Mesendoderm (in vitro differentiated cells): ENCODE measurements at regions not wholly inside any gene's neighbourhood (a gene's known extent, or its start where the extent isn't known, plus 50 kb on each side); places are given as distances from the start of the nearest gene placed in this dataset.

Source experiments
- DNase-seq: peaks from one replicate; pipeline ENCODE4 v3.0.0; 2013
- H2AK5ac ChIP-seq: 2 replicates; pipeline ENCODE4 v1.6.1; 2013; ENCODE audit warnings: low read length, inconsistent platforms
- H2BK120ac ChIP-seq: 2 replicates; pipeline ENCODE4 v1.6.1; 2013; ENCODE audit warnings: low read depth, mild to moderate bottlenecking, low read length, moderate library complexity, mixed read lengths
- H2BK15ac ChIP-seq: replicated peaks from 2 replicates; pipeline ENCODE4 v1.6.1; 2013; ENCODE audit warnings: low read depth, mild to moderate bottlenecking, moderate library complexity
- H2BK5ac ChIP-seq: 2 replicates; pipeline ENCODE4 v1.6.1; 2013; ENCODE audit warnings: low read length, inconsistent platforms
- H3K18ac ChIP-seq: 2 replicates; pipeline ENCODE4 v1.6.1; 2013; ENCODE audit warnings: mild to moderate bottlenecking, low read length, mixed read lengths
- H3K23ac ChIP-seq: one replicate; pipeline ENCODE4 v1.6.1; 2013; ENCODE audit warnings: low read length
- H3K27ac ChIP-seq: 2 replicates; pipeline ENCODE4 v1.5.1; 2013; ENCODE audit warnings: low read depth, mild to moderate bottlenecking, inconsistent platforms, low read length, moderate library complexity
- H3K27me3 ChIP-seq: 2 replicates; pipeline ENCODE4 v1.6.1; 2013; ENCODE audit warnings: low read length, control low read depth, mild to moderate bottlenecking, inconsistent platforms; ENCODE audit not compliant: insufficient read depth, poor library complexity
- H3K36me3 ChIP-seq: 2 replicates; pipeline ENCODE4 v1.6.1; 2013; ENCODE audit warnings: low read length, inconsistent platforms; ENCODE audit not compliant: control insufficient read depth, insufficient read depth
- H3K4ac ChIP-seq: one replicate; pipeline ENCODE4 v1.6.1; 2013; ENCODE audit warnings: low read depth, mild to moderate bottlenecking, low read length, moderate library complexity
- H3K4me1 ChIP-seq: 2 replicates; pipeline ENCODE4 v1.6.1; 2013; ENCODE audit warnings: low read depth, low read length, inconsistent platforms; ENCODE audit not compliant: control insufficient read depth
- H3K4me2 ChIP-seq: 2 replicates; pipeline ENCODE4 v1.6.1; 2013; ENCODE audit warnings: low read length
- H3K4me3 ChIP-seq: 2 replicates; pipeline ENCODE4 v1.5.1; 2013; ENCODE audit warnings: mild to moderate bottlenecking, low read length
- H3K56ac ChIP-seq: one replicate; pipeline ENCODE4 v1.6.1; 2013; ENCODE audit warnings: low read length
- H3K79me1 ChIP-seq: 2 replicates; pipeline ENCODE4 v1.6.1; 2013; ENCODE audit warnings: low read length, inconsistent platforms
- H3K79me2 ChIP-seq: 2 replicates; pipeline ENCODE4 v1.6.1; 2013; ENCODE audit warnings: mild to moderate bottlenecking, low read length; ENCODE audit not compliant: control insufficient read depth, insufficient read depth
- H3K9ac ChIP-seq: 2 replicates; pipeline ENCODE4 v1.6.1; 2013; ENCODE audit warnings: low read length, inconsistent platforms
- H4K5ac ChIP-seq: one replicate; pipeline ENCODE4 v1.6.1; 2013; ENCODE audit warnings: low read length
- H4K8ac ChIP-seq: one replicate; pipeline ENCODE4 v1.6.1; 2013; ENCODE audit warnings: low read depth, mild to moderate bottlenecking, control low read depth, low read length, moderate library complexity
- WGBS: extraction: QIAGEN DNeasy Blood & Tissue Kit; methylation state at CpG from one replicate; pipeline ENCODE4 v1.1.7; 2013; ENCODE audit warnings: low lambda C conversion rate, missing lambda C conversion rate; ENCODE audit not compliant: insufficient coverage; ENCODE audit errors: extremely low coverage; 5-methylcytosine and 5-hydroxymethylcytosine counted together

DNA sequence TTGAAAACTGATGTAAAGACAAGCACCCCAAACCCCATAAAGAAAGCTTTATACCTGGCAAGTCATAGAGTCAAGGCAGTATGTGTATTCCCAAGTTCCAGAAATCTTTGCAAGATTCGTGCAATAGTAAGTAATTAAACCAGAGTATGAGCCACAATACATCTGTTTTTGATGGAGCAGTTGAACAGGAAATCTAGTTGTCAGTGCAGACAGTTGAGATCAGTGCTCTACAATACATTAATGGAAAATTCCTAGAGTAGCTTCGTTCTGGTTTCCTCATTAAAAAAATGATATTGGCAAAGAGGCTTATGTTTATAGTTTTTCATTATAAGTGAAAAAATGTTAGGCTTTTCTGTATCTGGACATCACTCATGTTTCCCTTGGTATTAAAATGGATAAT lies 575.3 kb downstream of the TRIML1 start:
- Histone ChIP-seq H4K5ac (no peak overlapping the region), H3K56ac (no peak overlapping the region), H3K4me2 (no peak overlapping the region), H2BK15ac (no peak overlapping the region), H2BK5ac (no peak overlapping the region), H3K36me3 (no peaks in the 10 kb centered on the region), H3K27ac (no peak overlapping the region), H3K4me1 (no peaks in the 10 kb centered on the region), H2AK5ac (no peak overlapping the region), H3K4ac (no peak overlapping the region), H3K18ac (no peak overlapping the region), H3K79me1 (no peaks in the 10 kb centered on the region), H3K79me2 (no peaks in the 10 kb centered on the region), H3K23ac (no peak overlapping the region), H2BK120ac (no peak overlapping the region), H3K4me3 (no peak overlapping the region), H3K27me3 (no peaks in the 10 kb centered on the region), H3K9ac (no peak overlapping the region), H4K8ac (no peak overlapping the region)
- DNase-seq: no peak
- WGBS: no CpG with 5 or more reads among the region's 2 CpGs

- H3K4me1 ChIP-seq: no peaks in the 10 kb centered on the region
- no peak overlapping the region for H3K56ac ChIP-seq
- H2BK5ac ChIP-seq: no peak overlapping the region
- H4K8ac ChIP-seq: no peak overlapping the region
- no peaks in the 10 kb centered on the region for H3K79me2 ChIP-seq
- H2BK120ac ChIP-seq: no peak overlapping the region
- no peaks in the 10 kb centered on the region for H3K36me3 ChIP-seq
- H4K5ac ChIP-seq: no peak overlapping the region
- no CpG with 5 or more reads among the region's 3 CpGs for WGBS
- H3K18ac ChIP-seq: no peak overlapping the region
- DNase-seq: no peak
- H3K79me1 ChIP-seq: no peaks in the 10 kb centered on the region
- no peak overlapping the region for H2BK15ac ChIP-seq
- no peak overlapping the region for H3K4ac ChIP-seq
- H3K27ac ChIP-seq: no peak overlapping the region
- H2AK5ac ChIP-seq: no peak overlapping the region
- no peak overlapping the region for H3K4me2 ChIP-seq
- no peak overlapping the region for H3K23ac ChIP-seq
- H3K4me3 ChIP-seq: no peak overlapping the region
- no peaks in the 10 kb centered on the region for H3K27me3 ChIP-seq
- no peak overlapping the region for H3K9ac ChIP-seq
These were observed 575.7 kb downstream of the TRIML1 start for GRCh38 chr4:188714907-188715306.

- no peak overlapping the region for H3K18ac ChIP-seq
- H3K4me1 ChIP-seq: no peaks in the 10 kb centered on the region
- H3K4me2 ChIP-seq: no peak overlapping the region
- no peak for DNase-seq
- H3K79me1 ChIP-seq: no peaks in the 10 kb centered on the region
- H3K4me3 ChIP-seq: no peak overlapping the region
- H3K9ac ChIP-seq: no peak overlapping the region
- H4K5ac ChIP-seq: no peak overlapping the region
- H4K8ac ChIP-seq: no peak overlapping the region
- H3K27me3 ChIP-seq: no peaks in the 10 kb centered on the region
- no peaks in the 10 kb centered on the region for H3K36me3 ChIP-seq
- H3K79me2 ChIP-seq: no peaks in the 10 kb centered on the region
- H3K4ac ChIP-seq: no peak overlapping the region
- H2AK5ac ChIP-seq: no peak overlapping the region
- no peak overlapping the region for H2BK15ac ChIP-seq
- WGBS: no CpG with 5 or more reads among the region's 2 CpGs
- H2BK5ac ChIP-seq: no peak overlapping the region
- H3K27ac ChIP-seq: no peak overlapping the region
- H2BK120ac ChIP-seq: no peak overlapping the region
- no peak overlapping the region for H3K23ac ChIP-seq
- no peak overlapping the region for H3K56ac ChIP-seq
These were observed 578.4 kb downstream of the TRIML1 start for GRCh38 chr4:188717661-188718060.

DNA sequence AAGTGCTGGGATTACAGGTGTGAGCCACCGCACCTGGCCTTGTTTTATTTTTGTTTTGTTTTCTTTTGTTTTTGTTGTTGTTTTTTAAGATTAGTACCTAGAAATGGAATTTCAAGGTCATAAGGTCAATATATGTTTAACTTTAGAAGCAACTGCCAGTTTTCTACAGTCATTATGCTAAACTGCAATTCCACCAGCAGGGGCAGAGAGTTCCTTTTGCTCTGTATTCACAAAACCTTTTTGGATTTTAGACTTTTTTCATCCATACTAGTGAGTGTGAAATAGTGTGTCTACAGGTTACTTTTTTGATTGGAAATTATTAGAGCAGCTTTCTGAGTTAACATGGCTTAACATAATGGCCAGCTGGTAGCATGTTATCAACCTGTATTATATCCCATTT lies 580.6 kb downstream of the TRIML1 start:
- Histone ChIP-seq H3K27me3 (no peaks in the 10 kb centered on the region), H2BK15ac (no peak overlapping the region), H3K36me3 (no peaks in the 10 kb centered on the region), H2BK120ac (no peak overlapping the region), H3K4ac (no peak overlapping the region), H3K18ac (no peak overlapping the region), H3K4me1 (no peaks in the 10 kb centered on the region), H3K9ac (no peak overlapping the region), H3K56ac (no peak overlapping the region), H3K4me3 (no peak overlapping the region), H3K79me1 (no peaks in the 10 kb centered on the region), H4K5ac (no peak overlapping the region), H4K8ac (no peak overlapping the region), H3K27ac (no peak overlapping the region), H2BK5ac (no peak overlapping the region), H3K79me2 (no peaks in the 10 kb centered on the region), H3K4me2 (no peak overlapping the region), H3K23ac (no peak overlapping the region), H2AK5ac (no peak overlapping the region)
- no CpG with 5 or more reads among the region's 1 CpG for WGBS
- no peak for DNase-seq

DNA sequence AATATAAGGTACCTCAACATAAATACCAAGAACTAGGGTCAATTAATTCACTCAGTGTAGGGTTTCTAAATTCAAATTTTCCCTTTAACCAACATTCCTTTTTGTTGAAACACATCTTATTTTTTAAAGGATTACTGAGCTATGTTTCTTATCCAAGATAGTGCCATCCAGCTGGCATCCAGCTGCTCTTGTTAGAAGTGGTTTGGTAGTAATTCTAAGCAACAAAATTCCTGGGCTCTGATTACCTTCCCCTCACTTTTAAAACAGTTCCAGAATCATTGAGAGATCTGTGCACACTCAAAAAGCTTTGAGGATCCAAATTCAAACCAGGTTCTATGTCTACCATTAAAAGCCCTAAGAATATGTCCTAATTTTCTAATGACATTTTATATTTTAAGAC lies 583.7 kb downstream of the TRIML1 start:
- no peaks in the 10 kb centered on the region for H3K79me2 ChIP-seq
- no peak overlapping the region for H3K23ac ChIP-seq
- H3K4me1 ChIP-seq: no peaks in the 10 kb centered on the region
- H3K4me2 ChIP-seq: no peak overlapping the region
- no peak overlapping the region for H3K56ac ChIP-seq
- H2BK120ac ChIP-seq: no peak overlapping the region
- no peak overlapping the region for H2BK15ac ChIP-seq
- no peak overlapping the region for H3K9ac ChIP-seq
- H4K5ac ChIP-seq: no peak overlapping the region
- H3K18ac ChIP-seq: no peak overlapping the region
- H3K4me3 ChIP-seq: no peak overlapping the region
- no peak overlapping the region for H3K27ac ChIP-seq
- H2BK5ac ChIP-seq: no peak overlapping the region
- DNase-seq: no peak
- no peaks in the 10 kb centered on the region for H3K27me3 ChIP-seq
- no peaks in the 10 kb centered on the region for H3K36me3 ChIP-seq
- H4K8ac ChIP-seq: no peak overlapping the region
- no peak overlapping the region for H2AK5ac ChIP-seq
- no peak overlapping the region for H3K4ac ChIP-seq
- no peaks in the 10 kb centered on the region for H3K79me1 ChIP-seq

DNA sequence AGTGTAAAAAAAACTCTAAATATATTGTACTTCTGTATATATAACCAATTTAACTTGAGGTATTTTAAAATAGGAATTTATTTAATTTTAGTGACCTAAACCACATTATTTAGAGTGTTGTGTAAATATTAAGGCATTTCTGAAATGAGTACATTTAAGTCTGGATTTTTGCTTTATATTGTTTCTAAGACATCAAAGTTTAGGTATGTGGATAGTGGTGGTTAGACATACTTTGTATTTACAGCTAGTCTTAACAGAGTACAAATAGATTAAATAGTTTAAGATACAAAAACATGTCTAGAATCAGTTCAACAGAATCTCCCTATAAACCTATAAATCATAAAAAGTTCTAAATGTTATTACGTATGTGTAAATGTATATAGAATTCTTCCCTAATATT lies 588.5 kb downstream of the TRIML1 start:
- H4K5ac ChIP-seq: no peak overlapping the region
- H3K56ac ChIP-seq: no peak overlapping the region
- no peak overlapping the region for H3K4ac ChIP-seq
- no peaks in the 10 kb centered on the region for H3K27me3 ChIP-seq
- no peaks in the 10 kb centered on the region for H3K79me1 ChIP-seq
- no peak overlapping the region for H3K4me2 ChIP-seq
- no peak for DNase-seq
- no peak overlapping the region for H3K4me3 ChIP-seq
- H2AK5ac ChIP-seq: no peak overlapping the region
- no peak overlapping the region for H4K8ac ChIP-seq
- H3K27ac ChIP-seq: no peak overlapping the region
- H3K23ac ChIP-seq: no peak overlapping the region
- H3K4me1 ChIP-seq: no peaks in the 10 kb centered on the region
- no peaks in the 10 kb centered on the region for H3K36me3 ChIP-seq
- WGBS: no CpG with 5 or more reads among the region's 1 CpG
- no peak overlapping the region for H2BK5ac ChIP-seq
- H2BK15ac ChIP-seq: no peak overlapping the region
- H2BK120ac ChIP-seq: no peak overlapping the region
- no peaks in the 10 kb centered on the region for H3K79me2 ChIP-seq
- no peak overlapping the region for H3K18ac ChIP-seq
- H3K9ac ChIP-seq: no peak overlapping the region
